Esophagus squamous epithelium (tissue), 5 donors: ENCODE measurements at regions not wholly inside any gene's neighbourhood (a gene's known extent, or its start where the extent isn't known, plus 50 kb on each side); places are given as distances from the start of the nearest gene placed in this dataset.

ENCODE experiments used
- DNase-seq: peaks from one replicate; lab custom pipeline; 2025; lab: John Stamatoyannopoulos, UW
- H3K27ac ChIP-seq, 4 donors: fragments of 200-600 bp; sonication (generic); one replicate each; pipeline ENCODE4 v1.5.1; 2016 to 2019; ENCODE audit warnings: mild to moderate bottlenecking in 1 of 4
- H3K27me3 ChIP-seq, 4 donors: fragments of 200-600 bp; sonication (generic); 1 replicate in 3 of 4; 2 replicates in 1 of 4; pipeline versions ENCODE4 v1.5.1 to v1.6.0; 2017 to 2021; ENCODE audit warnings: antibody characterized with exemption in 1 of 4
- H3K36me3 ChIP-seq, 3 donors: fragments of 200-600 bp; sonication (generic); one replicate each; pipeline ENCODE4 v1.5.1; 2016 to 2019
- H3K4me1 ChIP-seq, 3 donors: fragments of 200-600 bp; sonication (generic); one replicate each; pipeline ENCODE4 v1.5.1; 2017 to 2019
- H3K4me3 ChIP-seq, 4 donors: fragments of 200-600 bp; sonication (generic); 1 replicate in 3 of 4; 2 replicates in 1 of 4; pipeline ENCODE4 v1.5.1; 2016 to 2019; ENCODE audit warnings: mild to moderate bottlenecking in 2 of 4, moderate library complexity in 1 of 4
- H3K9me3 ChIP-seq, 3 donors: fragments of 200-600 bp; sonication (generic); one replicate each; pipeline ENCODE4 v1.5.1; 2016 to 2019
- POLR2A ChIP-seq, 4 donors: fragments of 450-650 bp; IDR thresholded peaks; one replicate each; pipeline ENCODE4 v1.6.1; 2017; ENCODE audit warnings: antibody characterized with exemption in 4 of 4, mild to moderate bottlenecking in 4 of 4, moderate library complexity in 3 of 4
- WGBS, 2 donors: methylation state at CpG; one replicate each; pipeline ENCODE4 v1.1.5; 2018; 5-methylcytosine and 5-hydroxymethylcytosine counted together
- intact Hi-C: fragments of 100-400 bp; cut with DNase I; formaldehyde crosslinking; loops from one replicate; pipeline ENCODE4 v1.15.0; 2022
- TF ChIP-seq, protein P1 (sequence below), 6 experiments: fragments of 450-650 bp in 4 of 6; fragments of 200-600 bp in 2 of 6; sonication (generic) in 2 of 6; IDR thresholded peaks; one replicate each; pipeline ENCODE4 v1.5.1; 2016 to 2019; ENCODE audit warnings: antibody characterized with exemption in 6 of 6, mild to moderate bottlenecking in 4 of 6, moderate library complexity in 4 of 6
- donor health status: DM: yes; HTN: yes; CAD: no.

DNA sequence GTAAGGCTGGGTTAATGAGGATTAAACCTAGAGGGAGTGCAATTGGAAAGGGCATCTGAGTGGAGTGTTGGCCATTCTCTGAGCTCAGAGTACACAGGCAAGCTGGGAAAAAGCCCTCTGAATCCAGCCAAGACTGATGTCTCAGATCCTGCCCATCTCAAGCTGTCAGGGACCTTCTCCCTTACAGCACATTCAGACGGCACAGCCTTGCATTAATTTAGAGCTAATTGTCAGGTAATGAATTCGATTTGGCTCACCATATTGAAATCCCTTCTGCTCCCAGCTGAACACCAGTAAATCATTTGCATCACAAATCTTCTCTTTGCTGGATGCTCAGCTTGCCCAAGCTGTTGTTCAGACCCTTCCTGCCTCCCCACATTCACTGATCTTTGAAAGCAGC is 399.3 kb upstream of the PODXL start:
- intact Hi-C loops, result no loop called here
- DNase-seq, result no peak
- Histone ChIP-seq H3K4me1 (no peaks in the 10 kb centered on the region), H3K4me3 (no peak overlapping the region), H3K36me3 (no peaks in the 10 kb centered on the region), H3K27me3 (no peaks in the 10 kb centered on the region), H3K9me3 (no peaks in the 10 kb centered on the region), H3K27ac (no peak overlapping the region)
- no peak for TF ChIP-seq POLR2A (IDR thresholded peaks at IDR 0.05)
- TF ChIP-seq, protein P1, sequence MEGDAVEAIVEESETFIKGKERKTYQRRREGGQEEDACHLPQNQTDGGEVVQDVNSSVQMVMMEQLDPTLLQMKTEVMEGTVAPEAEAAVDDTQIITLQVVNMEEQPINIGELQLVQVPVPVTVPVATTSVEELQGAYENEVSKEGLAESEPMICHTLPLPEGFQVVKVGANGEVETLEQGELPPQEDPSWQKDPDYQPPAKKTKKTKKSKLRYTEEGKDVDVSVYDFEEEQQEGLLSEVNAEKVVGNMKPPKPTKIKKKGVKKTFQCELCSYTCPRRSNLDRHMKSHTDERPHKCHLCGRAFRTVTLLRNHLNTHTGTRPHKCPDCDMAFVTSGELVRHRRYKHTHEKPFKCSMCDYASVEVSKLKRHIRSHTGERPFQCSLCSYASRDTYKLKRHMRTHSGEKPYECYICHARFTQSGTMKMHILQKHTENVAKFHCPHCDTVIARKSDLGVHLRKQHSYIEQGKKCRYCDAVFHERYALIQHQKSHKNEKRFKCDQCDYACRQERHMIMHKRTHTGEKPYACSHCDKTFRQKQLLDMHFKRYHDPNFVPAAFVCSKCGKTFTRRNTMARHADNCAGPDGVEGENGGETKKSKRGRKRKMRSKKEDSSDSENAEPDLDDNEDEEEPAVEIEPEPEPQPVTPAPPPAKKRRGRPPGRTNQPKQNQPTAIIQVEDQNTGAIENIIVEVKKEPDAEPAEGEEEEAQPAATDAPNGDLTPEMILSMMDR (IDR thresholded peaks at IDR 0.05), result no peak
- 49 to 59% methylated on average over 2 of the region's 2 CpGs for WGBS, 2 donors

DNA sequence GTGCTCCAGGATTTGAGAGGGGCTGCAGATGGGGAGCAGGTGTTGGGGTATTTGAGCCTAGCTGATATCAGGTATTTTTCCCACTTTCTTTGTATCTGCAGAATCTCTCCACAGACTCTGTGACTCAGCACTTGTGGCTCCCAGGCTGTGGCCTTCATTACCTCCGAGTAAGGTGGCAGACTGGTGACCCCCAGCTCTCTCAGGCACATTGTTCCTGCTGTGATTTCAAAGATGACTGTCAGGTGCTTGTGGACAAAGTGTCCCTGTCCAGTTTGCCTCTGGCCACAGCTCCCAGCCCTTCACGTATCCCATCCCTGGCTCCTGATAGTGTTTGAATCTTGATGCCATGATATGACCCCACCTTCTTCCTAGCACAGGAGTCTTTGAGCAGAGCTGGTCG is 396.8 kb upstream of the PODXL start:
- no peak for DNase-seq
- Histone ChIP-seq H3K4me3 (no peak overlapping the region), H3K4me1 (peaks cover 0 to 9% (median 8%) of the 10 kb centered on the region in 3 donors), H3K36me3 (no peaks in the 10 kb centered on the region), H3K9me3 (no peaks in the 10 kb centered on the region), H3K27me3 (peaks cover 0 to 5% (median 0%) of the 10 kb centered on the region in 4 donors), H3K27ac (peak overlapping the region in 1 of 4 donors; percentile 11)
- TF ChIP-seq POLR2A (IDR thresholded peaks at IDR 0.05), result no peak
- TF ChIP-seq, protein P1 (IDR thresholded peaks at IDR 0.05), result no peak
- intact Hi-C loops, result no loop called here
- 36 to 46% methylated on average over 2 of the region's 3 CpGs for WGBS, 2 donors

DNA sequence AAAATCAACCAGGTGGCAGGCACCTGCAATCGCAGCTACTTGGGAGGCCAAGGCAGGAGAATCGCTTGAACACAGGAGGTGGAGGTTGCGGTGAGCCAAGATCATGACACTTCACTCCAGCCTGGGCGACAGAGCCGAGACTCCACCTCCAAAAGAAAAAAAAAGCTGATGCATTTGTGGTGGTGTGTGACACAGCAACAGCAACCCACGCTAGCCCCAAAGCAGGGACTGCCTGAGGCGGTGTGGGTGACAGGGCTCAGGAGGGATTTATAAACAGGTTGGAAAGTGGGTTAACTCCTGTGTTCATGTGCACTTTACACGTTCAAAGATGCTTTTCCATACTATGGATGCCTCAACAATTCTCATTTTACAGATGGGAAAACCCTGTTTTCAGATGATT is 395.9 kb upstream of the PODXL start:
- no peaks in the 10 kb centered on the region for H3K9me3 ChIP-seq
- WGBS, 2 donors, result 83 to 86% methylated on average over 8 of the region's 8 CpGs
- no peaks in the 10 kb centered on the region for H3K36me3 ChIP-seq
- peaks cover 0 to 5% (median 0%) of the 10 kb centered on the region in 4 donors for H3K27me3 ChIP-seq
- H3K4me1 ChIP-seq, result peaks cover 0 to 12% (median 9%) of the 10 kb centered on the region in 3 donors
- TF ChIP-seq, protein P1 (IDR thresholded peaks at IDR 0.05), result no peak
- no peak for TF ChIP-seq POLR2A (IDR thresholded peaks at IDR 0.05)
- H3K4me3 ChIP-seq, result no peak overlapping the region
- intact Hi-C loops, result no loop called here
- H3K27ac ChIP-seq, result no peak overlapping the region
- no peak for DNase-seq

DNA sequence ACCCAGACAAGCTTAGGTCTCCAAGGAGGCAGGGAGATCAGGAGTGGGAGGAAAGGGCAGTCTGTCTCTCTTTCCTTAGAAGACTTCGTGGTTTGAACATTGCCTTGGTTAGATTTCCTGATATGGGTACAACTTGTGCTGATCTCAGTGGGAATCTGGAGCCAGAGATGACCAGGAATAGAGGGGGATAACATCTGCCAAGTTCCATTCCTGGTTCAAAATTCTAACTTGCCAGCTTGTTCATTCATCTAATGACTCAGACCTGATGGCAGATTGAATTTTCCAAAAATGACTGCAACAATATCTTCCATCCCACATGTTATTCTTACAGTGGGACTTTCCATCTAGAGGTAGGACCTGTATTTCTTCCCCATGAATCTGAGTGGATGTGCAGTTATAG is 394.3 kb upstream of the PODXL start:
- Histone ChIP-seq H3K4me3 (no peak overlapping the region), H3K27me3 (peaks cover 0 to 15% (median 0%) of the 10 kb centered on the region in 4 donors), H3K36me3 (no peaks in the 10 kb centered on the region), H3K4me1 (peaks cover 0 to 16% (median 9%) of the 10 kb centered on the region in 3 donors), H3K27ac (peak overlapping the region in 3 of 4 donors; percentile 7 to 81 (median 36)), H3K9me3 (no peaks in the 10 kb centered on the region)
- no peak for TF ChIP-seq POLR2A (IDR thresholded peaks at IDR 0.05)
- TF ChIP-seq, protein P1 (IDR thresholded peaks at IDR 0.05), result no peak
- intact Hi-C loops, result no loop called here
- no peak for DNase-seq
- 25 to 35% methylated on average over 1 of the region's 1 CpG for WGBS, 2 donors

DNA sequence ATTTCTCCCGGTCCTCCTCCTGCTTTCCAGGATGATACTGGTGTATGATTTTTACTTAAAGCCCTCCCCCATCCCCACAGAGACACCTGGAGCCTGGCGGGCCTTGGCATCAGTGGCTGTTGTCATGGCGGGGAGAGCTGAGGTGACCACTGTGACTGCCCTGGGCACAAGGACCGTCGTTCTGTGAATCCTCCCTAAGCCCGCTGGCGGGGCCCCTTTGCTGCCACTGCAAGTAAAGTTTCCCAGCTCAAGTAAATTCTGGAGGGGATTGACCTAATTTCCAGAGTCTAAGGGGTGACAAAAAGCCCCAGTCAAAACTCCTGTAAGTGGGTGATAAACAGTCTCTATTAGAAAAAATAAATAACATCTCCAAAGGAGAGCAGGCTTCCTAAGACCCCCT is 393.2 kb upstream of the PODXL start:
- Histone ChIP-seq H3K9me3 (no peaks in the 10 kb centered on the region), H3K27ac (peak overlapping the region; percentile 7 to 81 (median 40)), H3K36me3 (no peaks in the 10 kb centered on the region), H3K4me1 (peaks cover 0 to 24% (median 9%) of the 10 kb centered on the region in 3 donors), H3K27me3 (peaks cover 0 to 26% (median under 1%) of the 10 kb centered on the region in 4 donors), H3K4me3 (no peak overlapping the region)
- no peak for TF ChIP-seq POLR2A (IDR thresholded peaks at IDR 0.05)
- TF ChIP-seq, protein P1 (IDR thresholded peaks at IDR 0.05), result no peak
- intact Hi-C loops, result no loop called here
- no peak for DNase-seq
- WGBS, 2 donors, result 44 to 75% methylated on average over 1 to 5 of the region's 7 CpGs
